Natural killer cell (primary cell): ENCODE measurements at regions not wholly inside any gene's neighbourhood (a gene's known extent, or its start where the extent isn't known, plus 50 kb on each side); places are given as distances from the start of the nearest gene placed in this dataset.

Experiments
- ATAC-seq, 3 donors: fragments of 150-1000 bp in 2 of 3; fragments of 200-7000 bp in 1 of 3; cut with Tn5 transposase; 1 replicate in 1 of 3; 2 replicates in 2 of 3; pipeline ENCODE4 v1.10.0; 2021; ENCODE audit warnings: mild to moderate bottlenecking in 2 of 3, moderate library complexity in 2 of 3
- DNase-seq, 2 donors: peaks; one replicate each; pipeline versions ENCODE4 v3.0.0 to v3.0.0-alpha.2; 2013 to 2021; ENCODE audit warnings: mixed read lengths in 1 of 2
- H3K27ac ChIP-seq: one replicate; pipeline ENCODE4 v1.5.1; 2013; ENCODE audit warnings: mild to moderate bottlenecking, low read length
- H3K27me3 ChIP-seq: one replicate; pipeline ENCODE4 v1.6.1; 2013; ENCODE audit warnings: low read length; ENCODE audit not compliant: control insufficient read depth, insufficient read depth
- H3K36me3 ChIP-seq: one replicate; pipeline ENCODE4 v1.6.1; 2013; ENCODE audit warnings: low read length; ENCODE audit not compliant: control insufficient read depth, insufficient read depth
- H3K4me1 ChIP-seq: one replicate; pipeline ENCODE4 v1.6.1; 2013; ENCODE audit warnings: low read length; ENCODE audit not compliant: control insufficient read depth, insufficient read depth
- H3K4me3 ChIP-seq: one replicate; pipeline ENCODE4 v1.5.1; 2013; ENCODE audit warnings: low read length
- H3K9me3 ChIP-seq: one replicate; pipeline ENCODE4 v1.6.1; 2013; ENCODE audit warnings: low read length; ENCODE audit not compliant: control insufficient read depth, insufficient read depth
- H3K27ac Mint-ChIP-seq, 2 donors: one replicate each; pipeline ENCODE4 v1.8.0; 2022; ENCODE audit warnings: mild to moderate bottlenecking in 2 of 2, mixed read lengths in 2 of 2, moderate library complexity in 1 of 2
- H3K27me3 Mint-ChIP-seq, 2 donors: one replicate each; pipeline ENCODE4 v1.8.0; 2022; ENCODE audit warnings: low read depth in 2 of 2, mixed read lengths in 2 of 2
- H3K36me3 Mint-ChIP-seq: one replicate; pipeline ENCODE4 v1.8.0; 2022; ENCODE audit warnings: mixed read lengths
- H3K4me1 Mint-ChIP-seq, 2 donors: one replicate each; pipeline ENCODE4 v1.8.0; 2022; ENCODE audit warnings: mixed read lengths in 2 of 2
- H3K4me3 Mint-ChIP-seq: one replicate; pipeline ENCODE4 v1.8.0; 2022; ENCODE audit warnings: mild to moderate bottlenecking, moderate library complexity, mixed read lengths
- H3K9me3 Mint-ChIP-seq, 2 donors: one replicate each; pipeline ENCODE4 v1.8.0; 2022; ENCODE audit warnings: mixed read lengths in 2 of 2
- WGBS: methylation state at CpG from one replicate; pipeline ENCODE4 v1.1.7; 2013; ENCODE audit warnings: missing lambda C conversion rate; ENCODE audit not compliant: insufficient coverage; 5-methylcytosine and 5-hydroxymethylcytosine counted together
- intact Hi-C: fragments of 100-400 bp; cut with micrococcal nuclease; formaldehyde crosslinking; loops from one replicate; pipeline ENCODE4 v1.14.2; 2022
- TF ChIP-seq, protein P1 (sequence below): fragments of 200-600 bp; IDR thresholded peaks from one replicate; pipeline ENCODE4 v1.8.0; 2022; ENCODE audit warnings: antibody characterized with exemption

DNA sequence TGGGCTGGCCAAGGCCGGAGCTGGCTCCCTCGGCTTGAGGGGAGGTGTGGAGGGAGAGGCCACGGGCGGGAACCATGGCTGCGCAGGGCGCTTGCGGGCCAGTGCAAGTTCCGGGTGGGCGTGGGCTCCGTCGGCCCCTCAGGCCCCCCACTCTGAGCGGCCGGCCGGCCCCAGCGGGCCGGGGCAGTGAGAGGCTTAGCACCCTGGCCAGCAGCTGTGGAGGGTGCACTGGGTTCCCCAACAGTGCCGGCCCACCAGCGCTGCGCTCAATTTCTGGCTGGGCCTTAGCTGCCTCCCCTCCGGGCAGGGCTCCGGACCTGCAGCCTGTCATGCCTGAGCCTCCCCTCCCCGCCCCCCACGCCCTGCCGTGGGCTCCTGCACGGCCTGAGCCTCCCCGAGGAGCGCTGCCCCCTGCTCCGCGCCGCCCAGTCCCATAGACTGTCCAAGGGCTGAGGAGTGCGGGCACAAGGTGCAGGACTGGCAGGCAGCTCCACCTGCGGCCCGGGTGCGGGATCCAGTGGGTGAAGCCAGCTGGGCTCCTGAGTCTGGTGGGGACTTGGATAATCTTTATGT is 184.2 kb downstream of the ATPSCKMT start:
- no peaks in the 10 kb centered on the region for H3K4me1 Mint-ChIP-seq
- Histone ChIP-seq H3K27me3 (no peaks in the 10 kb centered on the region), H3K36me3 (no peaks in the 10 kb centered on the region), H3K4me3 (no peak overlapping the region), H3K4me1 (no peaks in the 10 kb centered on the region), H3K27ac (no peak overlapping the region), H3K9me3 (no peaks in the 10 kb centered on the region)
- intact Hi-C loops, result no loop called here
- no peaks in the 10 kb centered on the region for H3K36me3 Mint-ChIP-seq
- DNase-seq, result no peak
- ATAC-seq, result no peak
- TF ChIP-seq, protein P1, sequence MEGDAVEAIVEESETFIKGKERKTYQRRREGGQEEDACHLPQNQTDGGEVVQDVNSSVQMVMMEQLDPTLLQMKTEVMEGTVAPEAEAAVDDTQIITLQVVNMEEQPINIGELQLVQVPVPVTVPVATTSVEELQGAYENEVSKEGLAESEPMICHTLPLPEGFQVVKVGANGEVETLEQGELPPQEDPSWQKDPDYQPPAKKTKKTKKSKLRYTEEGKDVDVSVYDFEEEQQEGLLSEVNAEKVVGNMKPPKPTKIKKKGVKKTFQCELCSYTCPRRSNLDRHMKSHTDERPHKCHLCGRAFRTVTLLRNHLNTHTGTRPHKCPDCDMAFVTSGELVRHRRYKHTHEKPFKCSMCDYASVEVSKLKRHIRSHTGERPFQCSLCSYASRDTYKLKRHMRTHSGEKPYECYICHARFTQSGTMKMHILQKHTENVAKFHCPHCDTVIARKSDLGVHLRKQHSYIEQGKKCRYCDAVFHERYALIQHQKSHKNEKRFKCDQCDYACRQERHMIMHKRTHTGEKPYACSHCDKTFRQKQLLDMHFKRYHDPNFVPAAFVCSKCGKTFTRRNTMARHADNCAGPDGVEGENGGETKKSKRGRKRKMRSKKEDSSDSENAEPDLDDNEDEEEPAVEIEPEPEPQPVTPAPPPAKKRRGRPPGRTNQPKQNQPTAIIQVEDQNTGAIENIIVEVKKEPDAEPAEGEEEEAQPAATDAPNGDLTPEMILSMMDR, result no peak
- H3K27ac Mint-ChIP-seq, result no peak overlapping the region
- H3K4me3 Mint-ChIP-seq, result no peak overlapping the region
- no peaks in the 10 kb centered on the region for H3K27me3 Mint-ChIP-seq
- 95% methylated on average over 34 of the region's 34 CpGs for WGBS
- peaks cover 2 to 3% of the 10 kb centered on the region in 2 donors for H3K9me3 Mint-ChIP-seq

DNA sequence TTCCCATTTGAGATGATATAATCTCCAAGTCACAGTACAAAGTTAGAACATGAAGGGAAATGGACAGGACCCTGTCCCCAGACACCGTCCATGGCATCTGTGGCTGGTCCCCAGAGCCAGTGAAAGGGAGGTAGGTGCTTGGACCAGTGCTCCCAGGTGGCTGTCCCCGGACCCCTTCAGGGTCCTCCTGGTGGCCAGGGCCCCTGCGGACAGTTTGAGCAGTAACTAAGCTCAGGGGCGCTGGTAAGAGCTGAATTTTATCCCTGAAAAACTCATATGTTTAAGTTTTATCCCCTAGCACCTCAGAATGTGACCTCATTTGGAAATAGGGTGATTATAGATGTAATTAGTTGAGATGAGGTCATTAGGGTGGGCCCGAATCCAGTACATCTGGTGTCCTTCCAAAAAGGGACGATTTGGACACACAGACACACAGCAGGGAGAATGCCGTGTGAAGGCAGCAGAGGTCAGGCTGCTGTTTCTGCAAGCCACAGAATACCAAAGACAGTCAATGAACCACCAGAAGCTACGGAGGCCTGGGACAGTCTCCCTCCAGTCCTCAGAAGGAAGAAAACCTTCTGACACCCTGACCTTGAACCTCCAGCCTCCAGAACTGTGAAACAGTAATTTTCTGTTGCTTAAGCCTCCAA is 185.0 kb downstream of the ATPSCKMT start:
- no peak for ATAC-seq
- Histone ChIP-seq H3K36me3 (no peaks in the 10 kb centered on the region), H3K27ac (no peak overlapping the region), H3K4me1 (no peaks in the 10 kb centered on the region), H3K27me3 (no peaks in the 10 kb centered on the region), H3K9me3 (no peaks in the 10 kb centered on the region), H3K4me3 (no peak overlapping the region)
- WGBS, result 87% methylated on average over 7 of the region's 8 CpGs
- no peak overlapping the region for H3K27ac Mint-ChIP-seq
- no peak overlapping the region for H3K4me3 Mint-ChIP-seq
- H3K27me3 Mint-ChIP-seq, result no peaks in the 10 kb centered on the region
- H3K9me3 Mint-ChIP-seq, result peaks cover 2% of the 10 kb centered on the region in 2 donors
- intact Hi-C loops, result no loop called here
- TF ChIP-seq, protein P1, result no peak
- no peaks in the 10 kb centered on the region for H3K36me3 Mint-ChIP-seq
- no peaks in the 10 kb centered on the region for H3K4me1 Mint-ChIP-seq
- DNase-seq, result no peak

- 77% methylated on average over 12 of the region's 12 CpGs for WGBS
- Histone ChIP-seq H3K4me1 (no peaks in the 10 kb centered on the region), H3K9me3 (no peaks in the 10 kb centered on the region), H3K4me3 (no peak overlapping the region), H3K36me3 (no peaks in the 10 kb centered on the region), H3K27me3 (no peaks in the 10 kb centered on the region), H3K27ac (no peak overlapping the region)
- TF ChIP-seq, protein P1, result no peak
- no peak overlapping the region for H3K27ac Mint-ChIP-seq
- no peaks in the 10 kb centered on the region for H3K36me3 Mint-ChIP-seq
- ATAC-seq, result no peak
- H3K9me3 Mint-ChIP-seq, result peaks cover 0 to 2% of the 10 kb centered on the region in 2 donors
- intact Hi-C loops, result no loop called here
- no peak for DNase-seq
- no peak overlapping the region for H3K4me3 Mint-ChIP-seq
- H3K4me1 Mint-ChIP-seq, result no peaks in the 10 kb centered on the region
- H3K27me3 Mint-ChIP-seq, result no peaks in the 10 kb centered on the region
These were observed 185.7 kb downstream of the ATPSCKMT start for GRCh38 chr5:10063997-10064396.

DNA sequence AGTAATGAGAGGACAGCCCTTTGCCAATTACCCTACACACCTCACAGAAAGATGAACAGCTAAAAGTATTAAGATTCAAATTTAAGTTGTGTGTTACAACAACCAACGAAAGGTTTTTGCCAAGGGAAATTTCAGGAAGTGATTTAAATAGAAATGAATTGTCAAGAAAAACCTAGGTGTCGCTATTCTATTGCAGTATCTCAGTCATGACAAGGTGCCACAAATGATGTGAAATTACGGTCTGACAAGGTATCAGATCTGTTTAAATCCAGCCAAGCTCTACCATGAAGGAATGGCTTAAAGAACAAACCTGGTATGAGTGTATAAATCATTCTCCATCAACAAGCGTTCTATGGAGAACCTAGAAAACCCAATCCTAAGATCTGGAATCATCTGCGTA is 189.7 kb downstream of the ATPSCKMT start:
- Mint-ChIP-seq H3K9me3 (peaks cover 3 to 6% of the 10 kb centered on the region in 2 donors), H3K27ac (no peak overlapping the region), H3K4me1 (no peaks in the 10 kb centered on the region), H3K36me3 (no peaks in the 10 kb centered on the region), H3K4me3 (no peak overlapping the region), H3K27me3 (no peaks in the 10 kb centered on the region)
- Histone ChIP-seq H3K27ac (no peak overlapping the region), H3K4me3 (no peak overlapping the region), H3K27me3 (no peaks in the 10 kb centered on the region), H3K36me3 (no peaks in the 10 kb centered on the region), H3K9me3 (no peaks in the 10 kb centered on the region), H3K4me1 (no peaks in the 10 kb centered on the region)
- WGBS, result 78% methylated on average over 5 of the region's 5 CpGs
- TF ChIP-seq, protein P1, result no peak
- intact Hi-C loops, result no loop called here
- ATAC-seq (no peak), DNase-seq (no peak)
